ENCODE measurements at regions not wholly inside any gene's neighbourhood (a gene's known extent, or its start where the extent isn't known, plus 50 kb on each side); places are given as distances from the start of the nearest gene placed in this dataset.
"Not testable (repeated sequence)": the region's sequence is repeated elsewhere in the genome, so short reads cannot be mapped to it uniquely, and the experiment has no call there.

- H3K4me1 ChIP-seq (ENCODE audit: control insufficient read depth, insufficient read depth, low read length); H3K4me3 ChIP-seq (ENCODE audit: low read length); H3K27ac ChIP-seq (ENCODE audit: low read length); H3K27me3 ChIP-seq (ENCODE audit: control insufficient read depth, insufficient read depth, low read length); H3K9me3 ChIP-seq (ENCODE audit: control insufficient read depth, insufficient read depth, low read length); DNase-seq (ENCODE audit: low read depth, low spot score); H3K36me3 ChIP-seq (ENCODE audit: control insufficient read depth, insufficient read depth, low read length): not testable (repeated sequence)
- WGBS (ENCODE audit: insufficient coverage, insufficient read length): no CpG with 5 or more reads among the region's 1 CpG
These were observed 69.8 kb downstream of the FASLG start for GRCh38 chr1:172728705-172729104.

GRCh38 chr1:172732427-172732826, 73.5 kb downstream of the FASLG start:
- WGBS (ENCODE audit: insufficient coverage, insufficient read length): no CpG with 5 or more reads among the region's 3 CpGs
- H3K4me3 ChIP-seq (ENCODE audit: low read length): no peak overlapping the region
- H3K36me3 ChIP-seq (ENCODE audit: control insufficient read depth, insufficient read depth, low read length): no peaks in the 10 kb centered on the region
- H3K27me3 ChIP-seq (ENCODE audit: control insufficient read depth, insufficient read depth, low read length): no peaks in the 10 kb centered on the region
- no peak overlapping the region for H3K27ac ChIP-seq (ENCODE audit: low read length)
- no peaks in the 10 kb centered on the region for H3K4me1 ChIP-seq (ENCODE audit: control insufficient read depth, insufficient read depth, low read length)
- no peaks in the 10 kb centered on the region for H3K9me3 ChIP-seq (ENCODE audit: control insufficient read depth, insufficient read depth, low read length)
- DNase-seq (ENCODE audit: low read depth, low spot score): no peak

GRCh38 chr1:172733815-172734214, 74.9 kb downstream of the FASLG start:
- Histone ChIP-seq H3K36me3 (ENCODE audit: control insufficient read depth, insufficient read depth, low read length) (no peaks in the 10 kb centered on the region), H3K4me3 (ENCODE audit: low read length) (no peak overlapping the region), H3K27me3 (ENCODE audit: control insufficient read depth, insufficient read depth, low read length) (no peaks in the 10 kb centered on the region), H3K27ac (ENCODE audit: low read length) (no peak overlapping the region), H3K9me3 (ENCODE audit: control insufficient read depth, insufficient read depth, low read length) (no peaks in the 10 kb centered on the region), H3K4me1 (ENCODE audit: control insufficient read depth, insufficient read depth, low read length) (no peaks in the 10 kb centered on the region)
- DNase-seq (ENCODE audit: low read depth, low spot score): no peak

- Histone ChIP-seq H3K36me3 (ENCODE audit: control insufficient read depth, insufficient read depth, low read length) (no peaks in the 10 kb centered on the region), H3K27ac (ENCODE audit: low read length) (no peak overlapping the region)
- no CpG with 5 or more reads among the region's 2 CpGs for WGBS (ENCODE audit: insufficient coverage, insufficient read length)
These were observed 79.5 kb downstream of the FASLG start for GRCh38 chr1:172738389-172738788.

GRCh38 chr1:172742599-172743500, 83.9 kb downstream of the FASLG start:
- no peak for DNase-seq (ENCODE audit: low read depth, low spot score)
- WGBS (ENCODE audit: insufficient coverage, insufficient read length): 100% methylated on average over 1 of the region's 8 CpGs
- Histone ChIP-seq H3K36me3 (ENCODE audit: control insufficient read depth, insufficient read depth, low read length) (no peaks in the 10 kb centered on the region), H3K4me1 (ENCODE audit: control insufficient read depth, insufficient read depth, low read length) (no peaks in the 10 kb centered on the region), H3K4me3 (ENCODE audit: low read length) (no peak overlapping the region), H3K27me3 (ENCODE audit: control insufficient read depth, insufficient read depth, low read length) (no peaks in the 10 kb centered on the region), H3K9me3 (ENCODE audit: control insufficient read depth, insufficient read depth, low read length) (no peaks in the 10 kb centered on the region), H3K27ac (ENCODE audit: low read length) (no peak overlapping the region)

More at GRCh38 chr1:172738389-172738788, 79.5 kb downstream of the FASLG start:
- no peaks in the 10 kb centered on the region for H3K27me3 ChIP-seq (ENCODE audit: control insufficient read depth, insufficient read depth, low read length)
- no peak for DNase-seq (ENCODE audit: low read depth, low spot score)
- no peaks in the 10 kb centered on the region for H3K4me1 ChIP-seq (ENCODE audit: control insufficient read depth, insufficient read depth, low read length)
- H3K4me3 ChIP-seq (ENCODE audit: low read length): no peak overlapping the region
- H3K9me3 ChIP-seq (ENCODE audit: control insufficient read depth, insufficient read depth, low read length): no peaks in the 10 kb centered on the region

GRCh38 chr1:172745014-172745413, 86.1 kb downstream of the FASLG start:
- WGBS (ENCODE audit: insufficient coverage, insufficient read length): no CpG with 5 or more reads among the region's 2 CpGs
- H3K27ac ChIP-seq (ENCODE audit: low read length): no peak overlapping the region
- no peaks in the 10 kb centered on the region for H3K27me3 ChIP-seq (ENCODE audit: control insufficient read depth, insufficient read depth, low read length)
- no peak overlapping the region for H3K4me3 ChIP-seq (ENCODE audit: low read length)
- no peak for DNase-seq (ENCODE audit: low read depth, low spot score)
- no peaks in the 10 kb centered on the region for H3K4me1 ChIP-seq (ENCODE audit: control insufficient read depth, insufficient read depth, low read length)
- H3K36me3 ChIP-seq (ENCODE audit: control insufficient read depth, insufficient read depth, low read length): no peaks in the 10 kb centered on the region
- no peaks in the 10 kb centered on the region for H3K9me3 ChIP-seq (ENCODE audit: control insufficient read depth, insufficient read depth, low read length)

GRCh38 chr1:172746091-172746949, 87.4 kb downstream of the FASLG start:
- Histone ChIP-seq H3K27me3 (ENCODE audit: control insufficient read depth, insufficient read depth, low read length) (no peaks in the 10 kb centered on the region), H3K4me1 (ENCODE audit: control insufficient read depth, insufficient read depth, low read length) (no peaks in the 10 kb centered on the region), H3K27ac (ENCODE audit: low read length) (no peak overlapping the region), H3K9me3 (ENCODE audit: control insufficient read depth, insufficient read depth, low read length) (no peaks in the 10 kb centered on the region), H3K36me3 (ENCODE audit: control insufficient read depth, insufficient read depth, low read length) (no peaks in the 10 kb centered on the region), H3K4me3 (ENCODE audit: low read length) (no peak overlapping the region)
- DNase-seq (ENCODE audit: low read depth, low spot score): no peak
- no CpG with 5 or more reads among the region's 3 CpGs for WGBS (ENCODE audit: insufficient coverage, insufficient read length)

- no CpG with 5 or more reads among the region's 24 CpGs for WGBS (ENCODE audit: insufficient coverage, insufficient read length)
- Histone ChIP-seq H3K4me1 (ENCODE audit: control insufficient read depth, insufficient read depth, low read length) (no peaks in the 10 kb centered on the region), H3K27ac (ENCODE audit: low read length) (no peak overlapping the region), H3K4me3 (ENCODE audit: low read length) (no peak overlapping the region), H3K27me3 (ENCODE audit: control insufficient read depth, insufficient read depth, low read length) (no peaks in the 10 kb centered on the region), H3K36me3 (ENCODE audit: control insufficient read depth, insufficient read depth, low read length) (no peaks in the 10 kb centered on the region), H3K9me3 (ENCODE audit: control insufficient read depth, insufficient read depth, low read length) (no peaks in the 10 kb centered on the region)
- DNase-seq (ENCODE audit: low read depth, low spot score): no peak
These were observed 89.3 kb downstream of the FASLG start for GRCh38 chr1:172748201-172748600.

GRCh38 chr1:172751683-172752082, 92.8 kb downstream of the FASLG start:
- H3K4me1 ChIP-seq (ENCODE audit: control insufficient read depth, insufficient read depth, low read length): no peaks in the 10 kb centered on the region
- no peaks in the 10 kb centered on the region for H3K36me3 ChIP-seq (ENCODE audit: control insufficient read depth, insufficient read depth, low read length)
- WGBS (ENCODE audit: insufficient coverage, insufficient read length): no CpG with 5 or more reads among the region's 1 CpG
- H3K27me3 ChIP-seq (ENCODE audit: control insufficient read depth, insufficient read depth, low read length): no peaks in the 10 kb centered on the region
- no peak overlapping the region for H3K27ac ChIP-seq (ENCODE audit: low read length)
- no peaks in the 10 kb centered on the region for H3K9me3 ChIP-seq (ENCODE audit: control insufficient read depth, insufficient read depth, low read length)
- no peak for DNase-seq (ENCODE audit: low read depth, low spot score)
- no peak overlapping the region for H3K4me3 ChIP-seq (ENCODE audit: low read length)

- Histone ChIP-seq H3K9me3 (ENCODE audit: control insufficient read depth, insufficient read depth, low read length) (no peaks in the 10 kb centered on the region), H3K4me3 (ENCODE audit: low read length) (no peak overlapping the region), H3K36me3 (ENCODE audit: control insufficient read depth, insufficient read depth, low read length) (no peaks in the 10 kb centered on the region), H3K4me1 (ENCODE audit: control insufficient read depth, insufficient read depth, low read length) (no peaks in the 10 kb centered on the region), H3K27ac (ENCODE audit: low read length) (no peak overlapping the region), H3K27me3 (ENCODE audit: control insufficient read depth, insufficient read depth, low read length) (no peaks in the 10 kb centered on the region)
- WGBS (ENCODE audit: insufficient coverage, insufficient read length): no CpG with 5 or more reads among the region's 2 CpGs
- DNase-seq (ENCODE audit: low read depth, low spot score): no peak
These were observed 95.1 kb downstream of the FASLG start for GRCh38 chr1:172753964-172754363.
